ENCODE measurements at regions not wholly inside any gene's neighbourhood (a gene's known extent, or its start where the extent isn't known, plus 50 kb on each side); places are given as distances from the start of the nearest gene placed in this dataset.

GRCh38 chr5:53424686-53425615 is 55.5 kb upstream of the FST start:
- TF ChIP-seq EZH2 (IDR thresholded peaks at IDR 0.05; ENCODE audit: borderline replicate concordance, low read length): no peak
- TF ChIP-seq CTCF (IDR thresholded peaks at IDR 0.05; ENCODE audit: low read length): no peak
